ENCODE measurements at regions not wholly inside any gene's neighbourhood (a gene's known extent, or its start where the extent isn't known, plus 50 kb on each side); places are given as distances from the start of the nearest gene placed in this dataset.

DNA sequence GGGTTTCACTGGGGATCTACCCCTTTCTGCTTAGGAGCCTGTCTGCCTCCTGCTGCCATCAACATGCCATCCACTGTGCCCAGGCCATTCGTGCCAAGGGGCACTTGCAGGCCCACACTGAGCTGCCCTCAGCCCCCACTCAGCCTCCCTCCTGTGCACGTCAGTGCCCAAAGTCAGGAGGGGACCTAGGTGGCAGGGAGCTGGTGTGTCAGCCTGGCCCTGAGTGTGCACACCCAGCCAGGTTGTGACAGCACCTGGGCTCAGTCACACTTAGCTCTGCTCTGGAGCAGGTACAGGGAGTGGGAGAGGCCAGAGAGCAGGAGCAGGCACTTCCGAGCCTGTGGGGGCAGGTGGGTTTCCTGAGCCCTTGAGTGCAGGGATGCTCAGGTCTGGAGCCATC, 63.6 kb upstream of the SYNCRIP start:
- no peak for DNase-seq

DNA sequence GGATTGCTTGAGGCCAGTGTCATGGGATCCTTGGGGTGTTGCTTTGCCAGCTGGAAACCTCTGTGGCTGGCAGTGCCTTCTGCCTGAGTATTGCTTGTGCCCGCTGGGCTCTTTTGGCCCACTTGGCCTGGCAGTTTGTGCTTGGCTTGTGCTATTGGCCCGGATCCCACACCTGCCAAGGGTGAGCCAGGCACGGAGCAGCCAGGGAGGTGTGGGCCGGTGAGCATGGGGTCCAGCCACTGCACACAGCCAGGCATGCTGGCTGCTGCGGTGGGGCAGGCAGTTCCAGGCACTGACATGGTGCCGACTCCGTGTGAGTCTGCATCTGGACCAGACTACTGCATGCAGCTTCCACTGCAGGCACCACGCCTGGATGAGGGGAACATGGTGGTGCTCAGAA, 62.5 kb upstream of the SYNCRIP start:
- no peak for DNase-seq

DNA sequence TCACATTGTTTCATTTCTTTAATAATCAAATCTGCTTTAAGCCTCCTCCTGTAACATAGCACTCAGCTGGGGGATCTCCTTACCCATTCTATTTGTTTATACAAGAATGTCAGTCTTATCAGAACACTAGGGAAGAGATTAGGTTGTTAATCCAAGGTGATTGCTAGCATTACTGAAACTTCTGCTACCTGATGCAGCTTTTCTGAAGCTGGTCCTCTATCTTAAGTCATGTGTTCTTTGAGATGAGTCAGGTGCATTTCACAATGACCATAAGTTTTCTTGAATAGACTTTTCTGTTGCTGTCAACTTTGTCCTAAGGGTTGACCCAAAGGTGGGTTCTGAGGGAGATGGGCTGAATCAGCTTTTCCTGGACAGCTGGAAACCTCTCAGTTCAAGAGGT, 60.7 kb upstream of the SYNCRIP start:
- no peak for DNase-seq

Measured in NCI-H1092 (cell line).